ENCODE measurements at regions not wholly inside any gene's neighbourhood (a gene's known extent, or its start where the extent isn't known, plus 50 kb on each side); places are given as distances from the start of the nearest gene placed in this dataset.

DNA sequence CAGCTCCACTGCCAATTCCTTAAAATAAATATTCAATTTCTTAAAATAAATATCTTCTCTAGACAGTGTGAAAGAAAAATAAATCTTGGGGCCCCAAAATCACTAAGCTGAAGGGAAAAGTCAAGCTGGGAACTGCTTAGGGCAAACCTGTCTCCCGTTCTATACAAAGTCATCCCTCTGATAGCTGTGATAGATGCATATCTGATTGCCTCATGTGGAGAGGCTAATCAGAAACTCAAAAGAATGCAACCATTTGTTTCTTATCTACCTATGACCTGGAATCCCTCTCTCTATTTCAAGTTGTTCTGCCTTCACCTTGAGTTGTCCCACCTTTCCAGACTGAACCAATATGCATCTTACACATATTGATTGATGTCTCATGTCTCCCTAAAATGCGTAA lies 889.8 kb downstream of the TRHDE start:
- TF ChIP-seq, protein P1, sequence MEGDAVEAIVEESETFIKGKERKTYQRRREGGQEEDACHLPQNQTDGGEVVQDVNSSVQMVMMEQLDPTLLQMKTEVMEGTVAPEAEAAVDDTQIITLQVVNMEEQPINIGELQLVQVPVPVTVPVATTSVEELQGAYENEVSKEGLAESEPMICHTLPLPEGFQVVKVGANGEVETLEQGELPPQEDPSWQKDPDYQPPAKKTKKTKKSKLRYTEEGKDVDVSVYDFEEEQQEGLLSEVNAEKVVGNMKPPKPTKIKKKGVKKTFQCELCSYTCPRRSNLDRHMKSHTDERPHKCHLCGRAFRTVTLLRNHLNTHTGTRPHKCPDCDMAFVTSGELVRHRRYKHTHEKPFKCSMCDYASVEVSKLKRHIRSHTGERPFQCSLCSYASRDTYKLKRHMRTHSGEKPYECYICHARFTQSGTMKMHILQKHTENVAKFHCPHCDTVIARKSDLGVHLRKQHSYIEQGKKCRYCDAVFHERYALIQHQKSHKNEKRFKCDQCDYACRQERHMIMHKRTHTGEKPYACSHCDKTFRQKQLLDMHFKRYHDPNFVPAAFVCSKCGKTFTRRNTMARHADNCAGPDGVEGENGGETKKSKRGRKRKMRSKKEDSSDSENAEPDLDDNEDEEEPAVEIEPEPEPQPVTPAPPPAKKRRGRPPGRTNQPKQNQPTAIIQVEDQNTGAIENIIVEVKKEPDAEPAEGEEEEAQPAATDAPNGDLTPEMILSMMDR (IDR thresholded peaks at IDR 0.05; ENCODE audit: poor library complexity, severe bottlenecking) = no peak
- TF ChIP-seq POLR2AphosphoS5 (IDR thresholded peaks at IDR 0.05) (no peak), RAD21 (conservative IDR thresholded peaks at IDR 0.05) (no peak)

All from neural cell (in vitro differentiated cells).